GM23248 (cell line): ENCODE measurements at regions not wholly inside any gene's neighbourhood (a gene's known extent, or its start where the extent isn't known, plus 50 kb on each side); places are given as distances from the start of the nearest gene placed in this dataset.

Source experiments
- EZH2 ChIP-seq: fragments of 200-600 bp; sonication (generic); IDR thresholded peaks from 2 replicates; pipeline ENCODE4 v1.6.1; 2018; ENCODE audit warnings: antibody characterized with exemption, mild to moderate bottlenecking; ENCODE audit not compliant: insufficient read depth, poor library complexity, severe bottlenecking
- EZH2phosphoT487 ChIP-seq: fragments of 200-600 bp; sonication (generic); IDR thresholded peaks from 2 replicates; pipeline ENCODE4 v1.6.1; 2018; ENCODE audit warnings: antibody characterized with exemption, moderate library complexity, mild to moderate bottlenecking, low read depth; ENCODE audit not compliant: insufficient read depth

- TF ChIP-seq EZH2phosphoT487 (no peak), EZH2 (no peak)
These were observed 87.8 kb upstream of the SLC30A5 start for GRCh38 chr5:69006030-69006429.
